Rectal smooth muscle tissue (tissue), 1 donor: ENCODE measurements at regions not wholly inside any gene's neighbourhood (a gene's known extent, or its start where the extent isn't known, plus 50 kb on each side); places are given as distances from the start of the nearest gene placed in this dataset.

ENCODE experiments used
- H3K27ac ChIP-seq: one replicate; pipeline ENCODE4 v1.7.0; 2013; ENCODE audit warnings: low read depth, low read length, inconsistent platforms
- H3K27me3 ChIP-seq: one replicate; pipeline ENCODE4 v1.7.0; 2013; ENCODE audit warnings: low read length; ENCODE audit not compliant: control insufficient read depth, insufficient read depth
- H3K36me3 ChIP-seq: one replicate; pipeline ENCODE4 v1.7.0; 2013; ENCODE audit warnings: low read length; ENCODE audit not compliant: control insufficient read depth, insufficient read depth
- H3K4me1 ChIP-seq: one replicate; pipeline ENCODE4 v1.7.0; 2013; ENCODE audit warnings: low read length; ENCODE audit not compliant: control insufficient read depth, insufficient read depth
- H3K4me3 ChIP-seq: one replicate; pipeline ENCODE4 v1.7.0; 2013; ENCODE audit warnings: low read length
- H3K9ac ChIP-seq: one replicate; pipeline ENCODE4 v1.7.0; 2013; ENCODE audit warnings: low read length

DNA sequence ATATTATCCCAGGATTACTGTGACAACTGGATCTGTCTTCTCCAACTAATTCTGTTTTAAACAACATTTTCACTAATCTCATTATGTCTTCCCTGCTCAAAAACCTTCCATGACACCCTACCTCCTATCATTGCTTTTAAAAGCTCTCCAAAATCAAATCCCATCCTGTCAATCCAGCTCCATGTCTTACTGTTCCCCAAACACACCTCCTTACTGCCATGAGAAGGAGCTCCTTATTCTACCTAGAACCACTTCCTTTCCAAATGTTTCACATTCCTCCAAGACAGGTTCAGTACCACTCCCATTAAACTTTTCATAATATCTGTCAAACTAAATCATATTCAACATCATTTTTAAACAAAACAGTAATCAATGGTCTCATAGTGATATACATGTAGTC, 66.9 kb upstream of the WDR17 start:
- H3K9ac ChIP-seq, result no peak overlapping the region
- no peaks in the 10 kb centered on the region for H3K36me3 ChIP-seq
- H3K4me3 ChIP-seq, result no peak overlapping the region
- H3K27me3 ChIP-seq, result no peaks in the 10 kb centered on the region
- H3K4me1 ChIP-seq, result peaks cover 2% of the 10 kb centered on the region
- H3K27ac ChIP-seq, result no peak overlapping the region

DNA sequence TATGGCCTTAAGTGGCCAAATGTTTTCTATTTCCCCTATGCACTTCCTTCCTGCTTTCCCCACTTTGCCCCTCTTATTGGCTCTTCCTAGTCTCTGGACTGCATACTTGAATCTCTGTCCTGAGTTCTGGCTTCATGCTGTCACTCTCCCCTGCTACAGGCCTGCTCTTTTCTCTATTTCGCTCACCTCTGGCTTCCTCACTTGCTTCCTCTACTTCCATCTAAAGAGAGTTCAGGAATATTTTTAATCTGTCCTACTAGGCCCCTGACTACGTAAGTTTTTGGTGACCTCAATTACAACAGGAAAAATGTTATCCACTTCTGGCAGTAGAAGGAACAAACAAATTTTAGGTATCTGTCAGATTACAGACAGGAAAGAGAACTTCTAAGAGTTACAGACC, 65.7 kb upstream of the WDR17 start:
- no peaks in the 10 kb centered on the region for H3K36me3 ChIP-seq
- no peaks in the 10 kb centered on the region for H3K27me3 ChIP-seq
- no peak overlapping the region for H3K4me3 ChIP-seq
- peaks cover 2% of the 10 kb centered on the region for H3K4me1 ChIP-seq
- H3K27ac ChIP-seq, result peak overlapping the region; percentile 8
- H3K9ac ChIP-seq, result no peak overlapping the region

DNA sequence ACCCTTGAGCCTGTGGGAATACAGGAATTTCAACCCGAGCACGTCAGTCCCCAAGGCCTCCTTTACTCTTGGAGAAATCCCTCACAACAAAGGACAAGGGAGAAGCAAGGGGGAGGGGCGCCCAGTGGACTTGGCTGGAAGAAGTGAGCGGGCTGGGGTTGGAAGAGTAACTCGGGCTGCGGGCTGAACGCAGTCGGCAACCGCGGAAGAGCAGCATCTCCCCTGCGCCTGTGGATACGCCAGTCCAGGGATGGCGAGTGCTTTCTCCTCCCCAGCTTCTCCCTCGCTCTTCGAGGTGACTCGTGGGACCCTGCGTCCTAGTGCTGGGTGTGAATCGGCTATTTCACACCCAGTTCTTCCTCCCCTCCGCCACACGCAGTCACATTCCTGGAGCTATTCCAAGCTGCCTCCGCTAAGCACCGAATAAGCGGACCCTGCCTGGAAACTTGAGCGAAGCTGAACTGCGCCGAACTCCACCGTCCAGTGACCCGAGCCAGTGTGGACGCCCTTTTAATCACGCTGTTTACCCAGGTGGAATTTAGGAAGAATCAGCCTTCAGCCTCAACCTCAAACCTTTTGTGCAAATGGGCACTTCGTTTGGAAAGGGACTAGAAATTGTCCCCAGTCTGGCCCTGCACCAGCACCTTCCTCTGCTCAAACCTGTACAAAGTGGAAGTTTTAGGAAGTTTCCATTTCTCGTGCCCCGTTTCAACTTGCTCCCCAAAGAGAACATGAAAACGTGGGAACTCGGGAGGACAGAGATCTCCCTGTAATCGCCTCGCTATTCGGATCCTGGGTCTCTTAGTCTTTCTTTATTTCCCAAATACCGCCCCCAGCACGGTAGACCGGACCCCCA, 64.3 kb upstream of the WDR17 start:
- Histone ChIP-seq H3K9ac (peak overlapping the region; percentile 45), H3K36me3 (no peaks in the 10 kb centered on the region), H3K27ac (peak overlapping the region; percentile 93), H3K4me3 (peak overlapping the region; percentile 51), H3K4me1 (peaks cover 2% of the 10 kb centered on the region), H3K27me3 (no peaks in the 10 kb centered on the region)

DNA sequence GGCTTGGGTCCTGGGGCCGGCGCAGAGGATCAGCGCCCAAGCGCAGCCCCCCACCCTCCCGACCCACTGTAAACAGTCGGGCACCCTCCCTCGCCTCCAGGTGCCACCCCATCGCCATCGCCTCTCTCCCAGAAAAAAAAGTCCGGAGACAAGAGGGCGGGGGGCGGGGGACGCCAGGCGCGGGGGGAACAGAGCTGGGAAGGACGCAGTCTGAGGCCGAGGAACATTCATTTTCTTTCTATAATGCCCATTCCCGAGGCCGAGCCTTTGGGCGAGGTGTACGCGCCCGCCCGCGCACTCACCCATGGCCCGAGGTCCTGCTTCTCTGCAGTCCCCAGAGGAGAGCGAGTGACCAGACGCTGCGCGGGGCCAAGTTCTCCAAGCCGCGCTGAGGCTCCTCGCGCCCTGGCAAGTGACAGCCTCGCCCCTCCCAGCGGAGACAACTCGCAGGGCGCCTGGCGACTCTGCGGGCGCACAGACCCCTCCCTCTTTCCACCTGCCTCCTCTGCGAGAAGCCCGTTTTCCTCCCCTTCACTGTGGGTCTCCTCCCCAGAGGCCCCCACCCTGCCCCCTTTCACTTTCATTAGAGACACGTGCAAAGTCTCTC, 63.5 kb upstream of the WDR17 start:
- Histone ChIP-seq H3K27me3 (no peaks in the 10 kb centered on the region), H3K36me3 (no peaks in the 10 kb centered on the region), H3K27ac (peak overlapping the region; percentile 93), H3K4me1 (peaks cover 2% of the 10 kb centered on the region), H3K9ac (peak overlapping the region; percentile 0), H3K4me3 (peak overlapping the region; percentile 51)

DNA sequence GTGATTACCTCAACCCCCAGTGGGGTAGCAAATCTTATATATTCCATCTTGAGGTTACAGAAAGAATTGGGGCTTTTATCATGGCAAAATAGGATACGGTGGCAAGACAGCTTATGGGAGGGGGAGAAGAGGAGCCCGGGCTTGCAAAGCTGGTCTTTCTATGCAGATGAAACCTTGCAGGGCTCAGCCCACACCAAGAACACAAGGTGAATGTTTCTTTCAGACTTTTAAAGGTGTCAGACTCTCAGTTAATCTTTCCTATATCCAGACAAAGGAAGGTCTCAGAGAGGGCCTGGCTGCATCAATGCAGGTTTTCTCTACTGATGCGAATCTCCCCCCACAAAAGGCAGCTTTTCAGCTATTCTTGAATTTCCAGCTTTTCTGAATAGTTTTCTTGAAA, 59.9 kb upstream of the WDR17 start:
- no peak overlapping the region for H3K27ac ChIP-seq
- H3K36me3 ChIP-seq, result no peaks in the 10 kb centered on the region
- no peaks in the 10 kb centered on the region for H3K27me3 ChIP-seq
- H3K4me3 ChIP-seq, result no peak overlapping the region
- no peak overlapping the region for H3K9ac ChIP-seq
- H3K4me1 ChIP-seq, result no peaks in the 10 kb centered on the region

DNA sequence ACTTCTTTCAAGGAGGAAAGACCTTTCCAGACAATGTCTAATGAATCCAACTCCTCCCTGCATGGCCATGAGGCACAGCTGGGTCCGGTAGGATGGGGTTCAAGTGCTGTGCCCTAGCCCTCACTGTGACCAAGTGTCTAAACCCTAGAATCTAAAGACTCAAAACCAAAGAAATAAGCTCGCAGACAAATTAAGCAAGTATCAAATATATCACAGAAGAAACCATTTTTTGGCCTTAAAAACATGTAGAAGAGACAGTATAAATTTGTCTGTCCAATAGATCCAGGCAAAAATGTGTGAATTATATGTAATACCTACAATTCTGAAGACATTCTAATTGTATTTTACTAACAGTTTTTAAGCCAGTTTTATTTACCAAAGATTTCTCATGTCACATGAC, 56.4 kb upstream of the WDR17 start:
- Histone ChIP-seq H3K4me3 (no peak overlapping the region), H3K4me1 (no peaks in the 10 kb centered on the region), H3K9ac (no peak overlapping the region), H3K36me3 (no peaks in the 10 kb centered on the region), H3K27me3 (no peaks in the 10 kb centered on the region), H3K27ac (no peak overlapping the region)

DNA sequence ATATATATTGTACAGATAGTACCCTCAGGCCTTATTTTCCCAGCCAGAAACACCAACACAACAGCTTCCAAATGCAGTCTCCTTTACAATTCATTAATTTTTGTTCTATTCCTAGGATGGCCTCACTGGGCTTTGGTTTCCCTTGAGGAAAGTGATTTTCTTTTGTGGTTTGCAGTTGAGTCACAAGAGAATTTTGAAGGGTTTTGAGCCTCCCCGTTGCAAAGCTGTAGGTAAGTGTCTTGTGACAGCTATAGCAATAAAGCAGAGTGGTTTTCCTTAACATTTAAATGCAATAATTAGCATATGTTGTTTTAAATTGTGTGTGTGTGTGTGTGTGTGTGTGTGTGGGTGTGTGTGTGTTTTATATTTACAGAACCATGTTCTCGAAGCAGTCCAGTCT, 54.1 kb upstream of the WDR17 start:
- Histone ChIP-seq H3K9ac (no peak overlapping the region), H3K4me3 (no peak overlapping the region), H3K4me1 (no peaks in the 10 kb centered on the region), H3K27me3 (no peaks in the 10 kb centered on the region), H3K36me3 (no peaks in the 10 kb centered on the region), H3K27ac (no peak overlapping the region)

DNA sequence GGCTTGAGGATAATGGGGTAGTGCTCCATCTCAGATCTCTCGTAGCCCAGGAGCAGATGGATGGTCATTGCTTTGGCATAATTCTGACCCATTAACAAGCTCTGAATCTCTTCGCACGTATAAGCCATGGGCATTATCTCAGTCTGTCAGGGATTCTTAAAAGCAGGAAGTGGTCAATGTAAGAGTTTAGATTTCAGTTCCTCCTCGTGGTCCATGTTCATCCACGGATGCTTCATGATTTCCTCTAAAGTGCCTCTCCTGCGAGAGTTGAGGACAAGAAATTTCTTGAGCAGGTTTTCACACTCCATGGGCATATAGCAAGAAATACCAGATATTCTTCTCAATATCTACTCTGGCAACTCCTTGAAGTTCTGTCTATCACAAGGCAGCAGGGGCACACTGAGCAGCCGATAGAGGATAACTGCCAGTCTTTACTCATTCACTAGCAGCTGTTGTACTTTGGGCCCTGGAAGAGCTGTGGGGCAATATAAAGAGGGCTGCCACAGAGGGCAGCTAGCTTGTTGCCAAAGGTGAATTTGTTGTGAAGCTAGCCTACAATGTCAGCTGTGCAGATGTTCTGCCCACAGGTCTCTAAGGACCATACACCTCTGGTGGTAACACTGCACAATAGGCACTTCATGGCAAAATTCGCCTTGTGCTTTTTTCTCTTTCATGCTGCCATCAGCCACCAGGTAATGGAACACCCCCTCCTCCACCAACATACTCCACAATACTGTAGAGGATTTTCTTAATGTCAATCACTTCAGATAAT, 52.0 kb upstream of the WDR17 start:
- Histone ChIP-seq H3K27me3 (no peaks in the 10 kb centered on the region), H3K4me1 (no peaks in the 10 kb centered on the region), H3K9ac (no peak overlapping the region), H3K36me3 (no peaks in the 10 kb centered on the region), H3K4me3 (no peak overlapping the region), H3K27ac (no peak overlapping the region)

DNA sequence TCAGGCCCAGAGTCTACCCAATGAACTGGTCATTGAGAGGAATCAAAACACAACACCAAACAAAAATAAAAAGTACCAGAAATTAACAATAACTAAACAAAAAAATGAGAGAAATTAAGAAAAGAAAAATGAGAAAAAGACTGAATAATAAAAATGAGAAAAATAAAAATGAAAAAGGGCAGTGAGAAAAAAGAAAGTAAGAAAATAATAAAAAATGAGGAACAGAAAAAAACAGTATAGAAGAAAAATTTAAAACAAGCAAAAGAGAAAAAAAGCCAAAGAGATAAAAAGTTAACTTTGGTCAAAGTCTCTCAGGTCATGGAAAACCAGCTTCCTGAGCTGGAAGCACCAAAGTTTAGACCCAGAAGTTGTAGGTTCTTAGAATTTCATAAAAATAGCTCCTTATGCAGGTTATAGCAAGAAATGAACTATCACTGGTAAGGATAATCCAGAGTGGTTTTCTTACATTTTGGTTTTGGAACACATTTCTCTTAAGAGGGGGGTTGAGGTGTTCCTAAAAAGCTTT, 51.0 kb upstream of the WDR17 start:
- Histone ChIP-seq H3K9ac (no peak overlapping the region), H3K4me3 (no peak overlapping the region), H3K27ac (no peak overlapping the region), H3K27me3 (no peaks in the 10 kb centered on the region), H3K36me3 (no peaks in the 10 kb centered on the region), H3K4me1 (no peaks in the 10 kb centered on the region)
